ENCODE measurements at regions not wholly inside any gene's neighbourhood (a gene's known extent, or its start where the extent isn't known, plus 50 kb on each side); places are given as distances from the start of the nearest gene placed in this dataset.

DNA sequence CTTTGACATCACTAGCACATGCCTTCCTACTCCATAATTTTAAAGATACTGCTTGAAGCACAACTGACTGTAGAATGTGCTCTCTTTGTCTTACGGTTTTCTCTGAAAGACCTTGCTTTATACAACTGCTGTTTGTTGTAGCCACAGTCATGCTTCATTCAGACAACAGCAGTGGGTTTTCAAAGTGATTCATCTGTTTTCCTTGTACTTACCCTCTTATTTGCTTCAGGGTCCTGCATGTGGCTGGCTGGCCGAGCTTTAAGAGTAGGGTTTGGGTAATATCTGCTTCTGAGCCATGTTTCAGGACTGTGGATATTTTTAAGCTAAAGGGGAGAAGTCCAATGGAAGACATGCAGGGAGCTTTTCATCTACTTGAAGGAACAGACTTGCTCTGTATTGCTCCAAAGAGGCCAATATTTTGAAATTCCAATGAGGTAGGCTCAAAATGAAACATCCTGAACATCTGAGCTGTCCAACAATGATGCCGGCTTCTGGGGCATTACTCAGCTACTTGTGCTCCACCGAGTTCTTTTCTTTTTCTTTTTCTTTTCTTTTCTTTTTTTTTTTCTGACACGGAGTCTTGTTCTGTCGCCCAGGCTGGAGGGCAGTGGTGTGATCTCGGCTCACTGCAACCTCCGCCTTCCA is 160.2 kb upstream of the SGK1 start:
- H3K4me3 ChIP-seq (replicated peaks in 1 of 4; ENCODE audit: control extremely low read depth in 1 of 4, insufficient read depth in 1 of 4, low read depth in 3 of 4, low read length in 4 of 4): no peak overlapping the region
- no peak overlapping the region for H3K27ac ChIP-seq (ENCODE audit: insufficient read depth, low read length)
- no peaks in the 10 kb centered on the region for H3K9me3 ChIP-seq (ENCODE audit: control insufficient read depth, insufficient read depth, low read depth, low read length)
- H4K20me1 ChIP-seq (ENCODE audit: control insufficient read depth, extremely low read depth, insufficient read depth, low read length): no peaks in the 10 kb centered on the region
- H3K4me1 ChIP-seq (ENCODE audit: control insufficient read depth, extremely low read depth, insufficient read depth, low read length): no peaks in the 10 kb centered on the region
- no peaks in the 10 kb centered on the region for H3K79me2 ChIP-seq (ENCODE audit: control insufficient read depth, insufficient read depth, low read length)
- no peak overlapping the region for H2AFZ ChIP-seq (ENCODE audit: low read length)
- H3K36me3 ChIP-seq (ENCODE audit: control insufficient read depth, insufficient read depth, low read length): no peaks in the 10 kb centered on the region
- peak; percentile 13 to 73 for DNase-seq (ENCODE audit: low read depth in 2 of 2)
- H3K4me2 ChIP-seq (ENCODE audit: extremely low read depth, insufficient read depth, low read length): no peak overlapping the region
- H3K9ac ChIP-seq (ENCODE audit: insufficient read depth, low read length): no peak overlapping the region
- H3K27me3 ChIP-seq (ENCODE audit: control insufficient read depth, insufficient read depth, low read length): no peaks in the 10 kb centered on the region
- TF ChIP-seq, protein P1, sequence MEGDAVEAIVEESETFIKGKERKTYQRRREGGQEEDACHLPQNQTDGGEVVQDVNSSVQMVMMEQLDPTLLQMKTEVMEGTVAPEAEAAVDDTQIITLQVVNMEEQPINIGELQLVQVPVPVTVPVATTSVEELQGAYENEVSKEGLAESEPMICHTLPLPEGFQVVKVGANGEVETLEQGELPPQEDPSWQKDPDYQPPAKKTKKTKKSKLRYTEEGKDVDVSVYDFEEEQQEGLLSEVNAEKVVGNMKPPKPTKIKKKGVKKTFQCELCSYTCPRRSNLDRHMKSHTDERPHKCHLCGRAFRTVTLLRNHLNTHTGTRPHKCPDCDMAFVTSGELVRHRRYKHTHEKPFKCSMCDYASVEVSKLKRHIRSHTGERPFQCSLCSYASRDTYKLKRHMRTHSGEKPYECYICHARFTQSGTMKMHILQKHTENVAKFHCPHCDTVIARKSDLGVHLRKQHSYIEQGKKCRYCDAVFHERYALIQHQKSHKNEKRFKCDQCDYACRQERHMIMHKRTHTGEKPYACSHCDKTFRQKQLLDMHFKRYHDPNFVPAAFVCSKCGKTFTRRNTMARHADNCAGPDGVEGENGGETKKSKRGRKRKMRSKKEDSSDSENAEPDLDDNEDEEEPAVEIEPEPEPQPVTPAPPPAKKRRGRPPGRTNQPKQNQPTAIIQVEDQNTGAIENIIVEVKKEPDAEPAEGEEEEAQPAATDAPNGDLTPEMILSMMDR (conservative IDR thresholded peaks at IDR 0.05 in 1 of 2, IDR thresholded peaks at IDR 0.05 in 1 of 2; ENCODE audit: low read depth in 1 of 2, low read length in 2 of 2): no peak
- TF ChIP-seq EZH2 (IDR thresholded peaks at IDR 0.05; ENCODE audit: low read length, missing control alignments): no peak

DNA sequence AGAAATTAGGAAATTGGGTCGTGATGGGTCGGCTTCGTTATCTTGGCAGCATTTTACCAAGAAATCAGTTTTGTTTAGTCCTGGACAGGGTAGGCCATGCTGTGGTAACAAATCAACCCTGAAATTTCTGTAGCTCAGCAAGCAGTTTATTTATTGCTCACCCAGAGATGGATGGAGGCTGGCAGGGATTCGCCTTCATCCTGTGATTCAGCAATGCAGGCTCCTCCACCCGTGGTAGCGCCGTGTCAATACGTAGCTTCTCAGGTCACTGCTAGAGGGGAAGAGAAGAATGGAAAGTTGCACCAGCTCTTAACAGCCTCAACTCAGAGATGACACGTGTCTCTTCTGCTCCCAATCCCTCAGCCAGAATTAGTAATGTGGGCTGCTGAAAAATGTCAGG is 157.0 kb upstream of the SGK1 start:
- Histone ChIP-seq H3K4me3 (replicated peaks in 1 of 4; ENCODE audit: control extremely low read depth in 1 of 4, insufficient read depth in 1 of 4, low read depth in 3 of 4, low read length in 4 of 4) (no peak overlapping the region), H3K27me3 (ENCODE audit: control insufficient read depth, insufficient read depth, low read length) (no peaks in the 10 kb centered on the region), H3K36me3 (ENCODE audit: control insufficient read depth, insufficient read depth, low read length) (no peaks in the 10 kb centered on the region), H3K27ac (ENCODE audit: insufficient read depth, low read length) (no peak overlapping the region), H3K9ac (ENCODE audit: insufficient read depth, low read length) (no peak overlapping the region), H3K4me2 (ENCODE audit: extremely low read depth, insufficient read depth, low read length) (no peak overlapping the region), H3K9me3 (ENCODE audit: control insufficient read depth, insufficient read depth, low read depth, low read length) (no peaks in the 10 kb centered on the region), H2AFZ (ENCODE audit: low read length) (no peak overlapping the region), H3K79me2 (ENCODE audit: control insufficient read depth, insufficient read depth, low read length) (no peaks in the 10 kb centered on the region), H4K20me1 (ENCODE audit: control insufficient read depth, extremely low read depth, insufficient read depth, low read length) (no peaks in the 10 kb centered on the region), H3K4me1 (ENCODE audit: control insufficient read depth, extremely low read depth, insufficient read depth, low read length) (no peaks in the 10 kb centered on the region)
- no peak for DNase-seq (ENCODE audit: low read depth in 2 of 2)
- no peak for TF ChIP-seq EZH2 (IDR thresholded peaks at IDR 0.05; ENCODE audit: low read length, missing control alignments)
- TF ChIP-seq, protein P1 (conservative IDR thresholded peaks at IDR 0.05 in 1 of 2, IDR thresholded peaks at IDR 0.05 in 1 of 2; ENCODE audit: low read depth in 1 of 2, low read length in 2 of 2): no peak

DNA sequence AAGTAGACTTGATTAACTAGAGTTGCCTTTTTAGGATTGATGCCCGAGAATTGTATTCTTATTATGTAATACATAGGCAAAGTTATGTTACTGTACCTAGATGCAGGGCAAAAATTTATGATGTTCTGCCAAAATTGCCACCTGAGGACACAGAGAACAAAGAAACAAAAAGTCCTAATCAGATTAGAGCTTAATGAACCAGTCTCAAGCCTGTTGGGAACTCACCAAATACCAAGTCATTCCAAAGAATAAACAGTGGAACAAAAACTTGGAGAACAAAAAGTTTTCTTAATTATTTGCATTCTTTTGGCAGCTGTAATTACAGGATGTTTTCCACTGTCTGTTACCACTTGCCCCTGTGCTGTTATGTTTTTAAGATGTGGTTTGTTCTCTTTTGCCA is 154.7 kb upstream of the SGK1 start:
- no peaks in the 10 kb centered on the region for H3K79me2 ChIP-seq (ENCODE audit: control insufficient read depth, insufficient read depth, low read length)
- H3K27me3 ChIP-seq (ENCODE audit: control insufficient read depth, insufficient read depth, low read length): no peaks in the 10 kb centered on the region
- DNase-seq (ENCODE audit: low read depth in 2 of 2): no peak
- H4K20me1 ChIP-seq (ENCODE audit: control insufficient read depth, extremely low read depth, insufficient read depth, low read length): no peaks in the 10 kb centered on the region
- TF ChIP-seq EZH2 (IDR thresholded peaks at IDR 0.05; ENCODE audit: low read length, missing control alignments): no peak
- TF ChIP-seq, protein P1 (conservative IDR thresholded peaks at IDR 0.05 in 1 of 2, IDR thresholded peaks at IDR 0.05 in 1 of 2; ENCODE audit: low read depth in 1 of 2, low read length in 2 of 2): no peak
- no peaks in the 10 kb centered on the region for H3K36me3 ChIP-seq (ENCODE audit: control insufficient read depth, insufficient read depth, low read length)
- no peak overlapping the region for H2AFZ ChIP-seq (ENCODE audit: low read length)
- H3K4me2 ChIP-seq (ENCODE audit: extremely low read depth, insufficient read depth, low read length): no peak overlapping the region
- H3K4me1 ChIP-seq (ENCODE audit: control insufficient read depth, extremely low read depth, insufficient read depth, low read length): no peaks in the 10 kb centered on the region
- no peak overlapping the region for H3K27ac ChIP-seq (ENCODE audit: insufficient read depth, low read length)
- no peak overlapping the region for H3K4me3 ChIP-seq (replicated peaks in 1 of 4; ENCODE audit: control extremely low read depth in 1 of 4, insufficient read depth in 1 of 4, low read depth in 3 of 4, low read length in 4 of 4)
- H3K9me3 ChIP-seq (ENCODE audit: control insufficient read depth, insufficient read depth, low read depth, low read length): no peaks in the 10 kb centered on the region
- no peak overlapping the region for H3K9ac ChIP-seq (ENCODE audit: insufficient read depth, low read length)
